ENCODE measurements at regions not wholly inside any gene's neighbourhood (a gene's known extent, or its start where the extent isn't known, plus 50 kb on each side); places are given as distances from the start of the nearest gene placed in this dataset.

DNA sequence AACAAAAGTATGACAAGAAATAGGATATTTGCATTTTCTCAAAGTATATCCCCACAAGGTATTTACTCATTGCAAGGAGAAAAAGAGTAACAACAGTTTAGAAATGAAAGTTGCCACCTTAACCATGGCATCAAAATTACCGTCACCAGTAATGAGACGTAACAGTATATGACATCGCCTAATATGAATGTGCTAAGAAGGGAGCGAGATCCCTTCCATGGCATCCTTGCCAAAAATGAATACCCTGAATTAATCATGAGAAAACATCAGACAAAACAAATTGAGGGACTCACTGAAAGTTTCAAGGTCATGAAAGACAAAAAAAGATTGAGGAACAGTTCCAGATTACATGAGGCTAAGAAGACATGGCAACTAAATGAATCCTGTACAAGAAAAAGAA is 78.9 kb upstream of the MROH9 start:
- TF ChIP-seq, protein P1, sequence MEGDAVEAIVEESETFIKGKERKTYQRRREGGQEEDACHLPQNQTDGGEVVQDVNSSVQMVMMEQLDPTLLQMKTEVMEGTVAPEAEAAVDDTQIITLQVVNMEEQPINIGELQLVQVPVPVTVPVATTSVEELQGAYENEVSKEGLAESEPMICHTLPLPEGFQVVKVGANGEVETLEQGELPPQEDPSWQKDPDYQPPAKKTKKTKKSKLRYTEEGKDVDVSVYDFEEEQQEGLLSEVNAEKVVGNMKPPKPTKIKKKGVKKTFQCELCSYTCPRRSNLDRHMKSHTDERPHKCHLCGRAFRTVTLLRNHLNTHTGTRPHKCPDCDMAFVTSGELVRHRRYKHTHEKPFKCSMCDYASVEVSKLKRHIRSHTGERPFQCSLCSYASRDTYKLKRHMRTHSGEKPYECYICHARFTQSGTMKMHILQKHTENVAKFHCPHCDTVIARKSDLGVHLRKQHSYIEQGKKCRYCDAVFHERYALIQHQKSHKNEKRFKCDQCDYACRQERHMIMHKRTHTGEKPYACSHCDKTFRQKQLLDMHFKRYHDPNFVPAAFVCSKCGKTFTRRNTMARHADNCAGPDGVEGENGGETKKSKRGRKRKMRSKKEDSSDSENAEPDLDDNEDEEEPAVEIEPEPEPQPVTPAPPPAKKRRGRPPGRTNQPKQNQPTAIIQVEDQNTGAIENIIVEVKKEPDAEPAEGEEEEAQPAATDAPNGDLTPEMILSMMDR (conservative IDR thresholded peaks at IDR 0.05), result no peak
- no peak for TF ChIP-seq EZH2 (IDR thresholded peaks at IDR 0.05; ENCODE audit: low read depth)
